LNCaP clone FGC (cell line): ENCODE measurements at regions not wholly inside any gene's neighbourhood (a gene's known extent, or its start where the extent isn't known, plus 50 kb on each side); places are given as distances from the start of the nearest gene placed in this dataset.
A peak's percentile ranks its signal among the peaks of the same experiment; 100 is the strongest.
"Not testable (repeated sequence)": the region's sequence is repeated elsewhere in the genome, so short reads cannot be mapped to it uniquely, and the experiment has no call there.

ENCODE experiments used
- DNase-seq: peaks from one replicate; pipeline ENCODE4 v3.0.0-alpha.2; 2011; ENCODE audit warnings: low read depth
- H3K4me3 ChIP-seq: 2 replicates; pipeline ENCODE4 v1.5.1; 2011; ENCODE audit warnings: mild to moderate bottlenecking, low read depth, low read length, control low read depth
- TF ChIP-seq, protein P1 (sequence below): IDR thresholded peaks from 2 replicates; pipeline ENCODE4 v1.5.1; 2012; ENCODE audit warnings: mild to moderate bottlenecking; ENCODE audit not compliant: control insufficient read depth, insufficient read depth; ENCODE audit errors: extremely low read depth

DNA sequence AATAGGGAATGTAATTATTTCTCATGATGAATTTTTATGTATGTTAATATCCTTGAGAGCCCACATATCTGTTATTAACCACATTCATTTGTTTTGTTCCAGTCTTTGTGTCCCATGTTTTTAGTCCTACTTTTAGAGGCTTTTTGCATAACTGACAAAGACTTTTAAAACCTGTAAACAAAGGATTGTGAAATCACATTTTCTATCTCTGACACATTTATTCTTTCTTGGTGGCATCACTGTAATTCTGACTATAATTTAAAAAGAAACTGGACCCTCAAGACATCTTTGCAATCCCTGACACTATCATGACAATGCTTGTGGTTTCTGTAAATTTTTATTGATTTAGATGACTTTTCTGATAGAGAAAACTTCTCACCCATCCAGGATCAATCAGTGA, 313.1 kb downstream of the SIPA1L2 start:
- H3K4me3 ChIP-seq: no peak overlapping the region
- TF ChIP-seq, protein P1, sequence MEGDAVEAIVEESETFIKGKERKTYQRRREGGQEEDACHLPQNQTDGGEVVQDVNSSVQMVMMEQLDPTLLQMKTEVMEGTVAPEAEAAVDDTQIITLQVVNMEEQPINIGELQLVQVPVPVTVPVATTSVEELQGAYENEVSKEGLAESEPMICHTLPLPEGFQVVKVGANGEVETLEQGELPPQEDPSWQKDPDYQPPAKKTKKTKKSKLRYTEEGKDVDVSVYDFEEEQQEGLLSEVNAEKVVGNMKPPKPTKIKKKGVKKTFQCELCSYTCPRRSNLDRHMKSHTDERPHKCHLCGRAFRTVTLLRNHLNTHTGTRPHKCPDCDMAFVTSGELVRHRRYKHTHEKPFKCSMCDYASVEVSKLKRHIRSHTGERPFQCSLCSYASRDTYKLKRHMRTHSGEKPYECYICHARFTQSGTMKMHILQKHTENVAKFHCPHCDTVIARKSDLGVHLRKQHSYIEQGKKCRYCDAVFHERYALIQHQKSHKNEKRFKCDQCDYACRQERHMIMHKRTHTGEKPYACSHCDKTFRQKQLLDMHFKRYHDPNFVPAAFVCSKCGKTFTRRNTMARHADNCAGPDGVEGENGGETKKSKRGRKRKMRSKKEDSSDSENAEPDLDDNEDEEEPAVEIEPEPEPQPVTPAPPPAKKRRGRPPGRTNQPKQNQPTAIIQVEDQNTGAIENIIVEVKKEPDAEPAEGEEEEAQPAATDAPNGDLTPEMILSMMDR: no peak
- no peak for DNase-seq

- not testable (repeated sequence) for DNase-seq, H3K4me3 ChIP-seq
These were observed 316.1 kb downstream of the SIPA1L2 start for GRCh38 chr1:232313876-232314275.

DNA sequence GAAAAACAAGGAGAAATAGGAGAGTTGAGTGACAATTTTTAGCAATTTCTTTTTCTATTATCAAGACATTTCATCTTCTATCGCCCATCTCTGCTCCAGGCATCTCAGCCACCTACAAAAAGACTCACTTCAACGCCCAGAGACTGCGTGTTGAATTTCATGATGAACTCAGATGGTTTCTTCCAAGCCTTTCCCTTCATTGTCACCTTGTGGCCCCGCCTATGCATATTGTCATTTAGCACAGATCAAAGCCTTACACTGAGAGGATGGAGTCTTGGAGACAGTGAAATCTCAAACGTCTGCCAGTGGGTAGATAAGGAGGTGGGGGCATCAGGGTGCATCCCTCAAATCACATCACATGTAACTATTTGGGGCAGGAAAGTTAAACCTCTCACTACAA, 319.4 kb downstream of the SIPA1L2 start:
- no peak overlapping the region for H3K4me3 ChIP-seq
- TF ChIP-seq, protein P1: no peak
- DNase-seq: no peak

DNA sequence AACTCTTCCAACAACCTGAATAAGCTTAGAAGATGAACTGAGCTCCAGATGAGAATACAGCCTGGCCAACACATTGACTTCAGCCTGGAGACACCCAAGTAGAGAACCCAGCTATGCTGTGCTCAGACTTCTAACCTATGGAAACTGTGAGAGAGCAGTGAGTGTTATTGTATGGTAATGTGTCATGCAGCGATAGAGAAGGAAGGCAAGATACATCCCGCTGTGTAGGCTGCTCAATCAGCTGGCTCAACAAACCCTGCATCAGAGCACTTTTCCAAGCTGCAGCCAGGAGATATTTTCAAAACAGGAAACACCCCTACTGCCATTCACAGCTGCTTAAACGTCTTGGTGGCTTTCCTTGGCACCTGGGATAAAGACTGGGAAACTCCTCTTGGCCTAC, 321.3 kb downstream of the SIPA1L2 start:
- no peak for DNase-seq
- no peak overlapping the region for H3K4me3 ChIP-seq
- TF ChIP-seq, protein P1: no peak

DNA sequence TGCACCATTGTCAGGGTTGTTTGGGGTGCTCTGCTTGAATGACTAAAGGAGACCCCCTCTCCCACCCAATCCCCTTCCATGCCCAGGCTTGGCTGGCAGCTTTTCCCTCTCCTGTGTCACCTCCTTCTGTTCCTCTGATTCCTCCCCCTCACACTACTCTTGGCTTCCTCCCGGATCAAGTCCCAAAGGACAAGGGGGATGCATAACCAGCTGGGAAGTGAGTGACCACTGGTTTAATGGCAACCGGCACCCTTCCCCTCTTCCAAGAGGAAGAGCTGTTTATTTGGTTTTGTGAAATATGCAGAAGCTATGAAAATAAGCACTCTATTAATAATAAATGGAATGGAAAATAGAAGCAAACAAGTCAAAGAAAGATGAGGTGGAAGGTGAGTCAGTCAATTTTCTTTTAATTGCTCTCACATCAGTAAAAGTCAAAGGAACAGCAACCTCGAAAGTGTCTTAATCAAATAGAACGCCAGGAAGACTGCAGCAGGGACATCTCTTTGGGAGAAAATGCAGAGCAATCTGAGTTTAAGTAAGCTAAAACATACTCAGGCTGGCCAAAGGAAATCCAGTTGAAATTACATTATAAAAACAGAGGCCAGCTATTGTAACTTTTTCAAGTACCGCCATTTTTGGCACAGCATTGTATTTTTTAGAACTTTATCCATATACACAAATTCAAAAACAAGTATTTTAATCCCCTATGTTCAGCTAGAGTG, 322.5 kb downstream of the SIPA1L2 start:
- no peak overlapping the region for H3K4me3 ChIP-seq
- no peak for DNase-seq
- TF ChIP-seq, protein P1: no peak

DNA sequence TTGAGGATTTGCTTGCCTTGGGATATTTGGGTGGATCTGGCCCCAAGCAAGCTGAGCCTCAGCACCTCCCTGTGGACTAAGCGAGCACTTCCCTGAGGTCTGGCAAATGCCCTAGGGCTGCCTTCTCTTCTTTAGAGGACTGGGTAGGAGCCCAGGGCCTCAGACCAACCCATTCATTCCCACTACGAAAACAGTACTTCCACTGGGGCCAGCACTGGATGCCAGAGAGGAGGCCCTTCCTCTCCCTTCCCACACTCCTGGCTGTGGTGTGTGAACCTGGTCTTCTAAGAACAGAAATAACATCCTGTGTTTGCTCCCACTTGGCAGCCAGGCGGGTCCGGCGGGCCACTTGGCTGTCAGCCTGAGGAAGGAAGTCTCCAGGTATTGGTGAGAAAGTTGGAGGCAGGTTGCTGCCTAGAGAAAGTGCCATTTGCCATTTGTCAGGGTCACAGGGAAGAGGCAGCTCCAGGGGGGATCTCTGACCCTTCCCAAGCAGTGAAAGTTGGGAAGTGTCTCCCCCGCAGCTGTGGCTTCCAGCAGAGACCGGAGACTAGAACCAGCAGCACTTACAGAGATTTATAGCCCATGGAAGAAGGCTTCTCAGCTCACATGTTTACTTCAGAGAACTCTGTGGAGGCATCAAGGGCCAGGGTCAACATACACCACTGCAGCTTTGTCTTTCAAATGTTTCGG, 323.5 kb downstream of the SIPA1L2 start:
- TF ChIP-seq, protein P1: peak; percentile 70
- peak; percentile 76 for DNase-seq
- no peak overlapping the region for H3K4me3 ChIP-seq

DNA sequence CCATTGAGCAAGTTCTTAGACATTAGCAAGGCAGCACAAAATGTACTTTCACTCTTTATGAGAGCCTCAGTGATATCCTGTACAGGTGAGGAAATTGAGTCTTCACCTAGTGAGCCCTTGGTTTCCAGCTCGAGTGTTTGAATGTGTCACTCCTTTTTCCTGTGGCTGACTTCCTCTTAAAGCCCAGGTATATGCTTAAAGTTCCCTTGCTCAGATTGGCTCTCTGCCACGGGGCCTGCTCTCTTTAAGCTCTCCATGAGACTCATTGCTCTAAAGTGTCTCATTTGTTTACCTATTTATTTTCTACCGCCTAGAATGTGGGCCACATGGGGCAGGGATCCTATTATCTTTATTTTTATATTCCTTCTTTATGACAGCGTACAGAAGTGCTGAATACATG, 324.9 kb downstream of the SIPA1L2 start:
- TF ChIP-seq, protein P1: no peak

More for the DNA sequence above, 324.9 kb downstream of the SIPA1L2 start:
- peak; percentile 25 for DNase-seq
- no peak overlapping the region for H3K4me3 ChIP-seq
